ENCODE measurements at regions not wholly inside any gene's neighbourhood (a gene's known extent, or its start where the extent isn't known, plus 50 kb on each side); places are given as distances from the start of the nearest gene placed in this dataset.
A peak's percentile ranks its signal among the peaks of the same experiment; 100 is the strongest.

DNA sequence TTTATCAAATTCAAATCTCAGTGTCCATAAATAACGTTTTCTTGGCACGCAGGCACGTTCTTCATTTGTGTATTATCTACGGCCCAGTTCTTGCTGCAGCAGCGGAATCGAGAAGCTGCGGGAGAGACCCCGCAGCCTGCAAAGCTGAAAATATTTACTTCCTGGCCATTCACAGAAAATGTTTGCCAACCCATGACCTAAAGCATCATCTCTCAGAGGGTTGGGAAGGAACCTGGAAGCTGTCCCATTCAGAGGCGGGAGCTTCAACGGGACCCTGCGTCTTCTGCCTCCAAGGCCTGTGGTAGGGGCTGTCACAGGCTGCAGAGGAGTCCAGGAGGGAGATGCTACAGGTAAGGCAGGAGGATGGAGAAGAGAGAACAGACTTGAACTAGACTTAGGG lies 319.2 kb downstream of the MN1 start:
- Histone ChIP-seq H3K36me3 (ENCODE audit: insufficient read depth, low read length, poor library complexity, severe bottlenecking) (no peaks in the 10 kb centered on the region), H3K27me3 (replicated peaks; ENCODE audit: insufficient read depth, low read depth, low read length, poor library complexity) (no peaks in the 10 kb centered on the region), H3K4me1 (ENCODE audit: insufficient read depth, low read length, poor library complexity, severe bottlenecking) (peaks cover 5% of the 10 kb centered on the region), H3K27ac (ENCODE audit: low read depth, low read length, poor library complexity, severe bottlenecking) (no peak overlapping the region), H3K4me3 (ENCODE audit: low read depth, low read length, poor library complexity, severe bottlenecking) (no peak overlapping the region), H3K9me3 (ENCODE audit: low read depth, low read length, poor library complexity, severe bottlenecking) (no peaks in the 10 kb centered on the region)
- DNase-seq (ENCODE audit: low spot score), result no peak
- BruUV-seq (replicated peaks), result no TSS peak
- intact Hi-C loops (cut with micrococcal nuclease; ENCODE audit: unreplicated experiment), result no loop called here
- CTCF ChIA-PET, result no interaction called here
- no peak for TF ChIP-seq EZH2 (IDR thresholded peaks at IDR 0.05; ENCODE audit: borderline replicate concordance, low read depth, low read length, poor library complexity, severe bottlenecking)
- TF ChIP-seq, protein P1, sequence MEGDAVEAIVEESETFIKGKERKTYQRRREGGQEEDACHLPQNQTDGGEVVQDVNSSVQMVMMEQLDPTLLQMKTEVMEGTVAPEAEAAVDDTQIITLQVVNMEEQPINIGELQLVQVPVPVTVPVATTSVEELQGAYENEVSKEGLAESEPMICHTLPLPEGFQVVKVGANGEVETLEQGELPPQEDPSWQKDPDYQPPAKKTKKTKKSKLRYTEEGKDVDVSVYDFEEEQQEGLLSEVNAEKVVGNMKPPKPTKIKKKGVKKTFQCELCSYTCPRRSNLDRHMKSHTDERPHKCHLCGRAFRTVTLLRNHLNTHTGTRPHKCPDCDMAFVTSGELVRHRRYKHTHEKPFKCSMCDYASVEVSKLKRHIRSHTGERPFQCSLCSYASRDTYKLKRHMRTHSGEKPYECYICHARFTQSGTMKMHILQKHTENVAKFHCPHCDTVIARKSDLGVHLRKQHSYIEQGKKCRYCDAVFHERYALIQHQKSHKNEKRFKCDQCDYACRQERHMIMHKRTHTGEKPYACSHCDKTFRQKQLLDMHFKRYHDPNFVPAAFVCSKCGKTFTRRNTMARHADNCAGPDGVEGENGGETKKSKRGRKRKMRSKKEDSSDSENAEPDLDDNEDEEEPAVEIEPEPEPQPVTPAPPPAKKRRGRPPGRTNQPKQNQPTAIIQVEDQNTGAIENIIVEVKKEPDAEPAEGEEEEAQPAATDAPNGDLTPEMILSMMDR (conservative IDR thresholded peaks at IDR 0.05; ENCODE audit: low read depth, low read length), result no peak
- POLR2A ChIA-PET (ENCODE audit: low non-redundant PET), result no interaction called here

DNA sequence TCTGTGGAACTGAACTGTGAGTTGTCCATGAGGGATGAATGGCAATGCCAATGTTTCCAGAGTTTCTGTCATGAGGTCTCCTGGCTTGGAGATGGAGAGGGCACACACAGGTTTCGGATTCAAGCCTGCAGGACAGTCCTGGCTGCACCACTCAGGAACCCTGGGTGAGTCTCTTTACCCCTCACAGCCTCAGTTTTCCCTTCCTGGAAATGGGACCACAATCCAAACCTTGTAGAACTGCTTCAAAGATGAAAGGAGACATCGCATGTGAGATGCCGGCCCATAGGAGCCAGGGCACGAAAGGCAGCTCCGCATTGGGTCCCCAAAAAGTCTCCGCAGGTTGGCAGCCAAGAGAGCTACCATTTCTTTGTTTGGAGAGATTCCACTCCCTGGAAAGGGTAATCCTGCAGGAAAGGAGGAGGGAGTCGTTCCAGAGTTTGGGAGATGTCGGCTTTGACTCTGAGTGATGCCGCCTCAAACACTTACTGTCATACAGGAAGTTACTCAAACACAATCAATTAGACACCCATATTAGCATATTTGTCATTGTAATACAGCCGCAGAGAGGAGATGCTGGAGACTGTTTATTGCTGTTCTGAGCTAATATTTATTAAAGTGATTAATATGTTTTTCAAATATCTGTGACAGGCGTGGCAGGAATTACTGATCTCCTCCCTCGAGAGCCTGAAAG lies 318.3 kb downstream of the MN1 start:
- DNase-seq (ENCODE audit: low spot score), result peak; percentile 18
- POLR2A ChIA-PET (ENCODE audit: low non-redundant PET), result no interaction called here
- Histone ChIP-seq H3K4me3 (ENCODE audit: low read depth, low read length, poor library complexity, severe bottlenecking) (no peak overlapping the region), H3K36me3 (ENCODE audit: insufficient read depth, low read length, poor library complexity, severe bottlenecking) (no peaks in the 10 kb centered on the region), H3K9me3 (ENCODE audit: low read depth, low read length, poor library complexity, severe bottlenecking) (no peaks in the 10 kb centered on the region), H3K4me1 (ENCODE audit: insufficient read depth, low read length, poor library complexity, severe bottlenecking) (peaks cover 5% of the 10 kb centered on the region), H3K27ac (ENCODE audit: low read depth, low read length, poor library complexity, severe bottlenecking) (no peak overlapping the region), H3K27me3 (replicated peaks; ENCODE audit: insufficient read depth, low read depth, low read length, poor library complexity) (no peaks in the 10 kb centered on the region)
- TF ChIP-seq, protein P1 (conservative IDR thresholded peaks at IDR 0.05; ENCODE audit: low read depth, low read length), result no peak
- TF ChIP-seq EZH2 (IDR thresholded peaks at IDR 0.05; ENCODE audit: borderline replicate concordance, low read depth, low read length, poor library complexity, severe bottlenecking), result no peak
- no TSS peak for BruUV-seq (replicated peaks)
- intact Hi-C loops (cut with micrococcal nuclease; ENCODE audit: unreplicated experiment), result no loop called here
- CTCF ChIA-PET, result no interaction called here

DNA sequence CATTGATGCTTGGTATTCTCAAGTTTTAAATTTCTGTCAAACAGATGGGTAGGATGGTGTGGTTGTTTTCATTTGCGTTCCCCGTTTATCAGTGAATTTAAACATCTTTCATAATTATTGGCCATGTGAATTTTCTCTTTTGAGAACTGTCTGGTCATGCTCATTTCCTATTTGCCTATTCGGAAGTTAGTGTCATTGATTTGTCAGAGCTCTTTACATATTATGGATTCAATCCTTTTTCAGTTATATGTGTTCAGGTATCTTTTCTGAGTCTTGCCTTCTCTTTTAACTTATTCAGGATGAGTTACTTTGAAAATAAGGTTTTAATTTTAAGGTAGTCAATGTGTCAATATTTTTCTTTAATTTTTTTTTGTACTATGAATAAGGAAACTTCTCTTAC lies 315.7 kb downstream of the MN1 start:
- H3K4me1 ChIP-seq (ENCODE audit: insufficient read depth, low read length, poor library complexity, severe bottlenecking), result peaks cover 5% of the 10 kb centered on the region
- no TSS peak for BruUV-seq (replicated peaks)
- TF ChIP-seq, protein P1 (conservative IDR thresholded peaks at IDR 0.05; ENCODE audit: low read depth, low read length), result no peak
- no peak for TF ChIP-seq EZH2 (IDR thresholded peaks at IDR 0.05; ENCODE audit: borderline replicate concordance, low read depth, low read length, poor library complexity, severe bottlenecking)
- no peaks in the 10 kb centered on the region for H3K9me3 ChIP-seq (ENCODE audit: low read depth, low read length, poor library complexity, severe bottlenecking)
- H3K27ac ChIP-seq (ENCODE audit: low read depth, low read length, poor library complexity, severe bottlenecking), result no peak overlapping the region
- no peaks in the 10 kb centered on the region for H3K27me3 ChIP-seq (replicated peaks; ENCODE audit: insufficient read depth, low read depth, low read length, poor library complexity)
- ChIA-PET POLR2A (ENCODE audit: low non-redundant PET) (no interaction called here), CTCF (no interaction called here)
- DNase-seq (ENCODE audit: low spot score), result no peak
- intact Hi-C loops (cut with micrococcal nuclease; ENCODE audit: unreplicated experiment), result no loop called here
- no peak overlapping the region for H3K4me3 ChIP-seq (ENCODE audit: low read depth, low read length, poor library complexity, severe bottlenecking)
- no peaks in the 10 kb centered on the region for H3K36me3 ChIP-seq (ENCODE audit: insufficient read depth, low read length, poor library complexity, severe bottlenecking)

Measured in A673 (cell line).